ENCODE measurements at regions not wholly inside any gene's neighbourhood (a gene's known extent, or its start where the extent isn't known, plus 50 kb on each side); places are given as distances from the start of the nearest gene placed in this dataset.
A peak's percentile ranks its signal among the peaks of the same experiment; 100 is the strongest.

- H3K27ac ChIP-seq (ENCODE audit: low read depth in 2 of 2, low read length in 2 of 2): no peak overlapping the region
- H3K27me3 ChIP-seq (ENCODE audit: control insufficient read depth, insufficient read depth, low read length): no peaks in the 10 kb centered on the region
- DNase-seq (peak in 4 of 5 donors; percentile 42 to 66 (median 48)), FAIRE-seq (no peak)
- H3K4me1 ChIP-seq (ENCODE audit: control insufficient read depth in 2 of 3, insufficient read depth in 2 of 3, low read depth in 1 of 3, low read length in 3 of 3): no peaks in the 10 kb centered on the region
- intact Hi-C loops (cut with DNase I): no loop called here
- no peak overlapping the region for H3K9ac ChIP-seq (ENCODE audit: low read length in 3 of 3)
- no peak overlapping the region for H3K4me3 ChIP-seq (ENCODE audit: low read length in 3 of 3)
- H3K9me3 ChIP-seq (ENCODE audit: control insufficient read depth in 2 of 3, insufficient read depth in 1 of 3, low read length in 3 of 3): no peaks in the 10 kb centered on the region
- H3K36me3 ChIP-seq (ENCODE audit: control insufficient read depth in 2 of 3, insufficient read depth in 3 of 3, low read length in 3 of 3): no peaks in the 10 kb centered on the region
- no peak for TF ChIP-seq CTCF (IDR thresholded peaks at IDR 0.05; ENCODE audit: borderline replicate concordance, extremely low read depth, insufficient read depth)
Observed at GRCh38 chr11:82527081-82527584, 206.5 kb downstream of the FAM181B start.

- Histone ChIP-seq H3K9me3 (ENCODE audit: control insufficient read depth in 2 of 3, insufficient read depth in 1 of 3, low read length in 3 of 3) (no peaks in the 10 kb centered on the region), H3K27ac (ENCODE audit: low read depth in 2 of 2, low read length in 2 of 2) (no peak overlapping the region), H3K36me3 (ENCODE audit: control insufficient read depth in 2 of 3, insufficient read depth in 3 of 3, low read length in 3 of 3) (no peaks in the 10 kb centered on the region), H3K4me1 (ENCODE audit: control insufficient read depth in 2 of 3, insufficient read depth in 2 of 3, low read depth in 1 of 3, low read length in 3 of 3) (no peaks in the 10 kb centered on the region), H3K27me3 (ENCODE audit: control insufficient read depth, insufficient read depth, low read length) (no peaks in the 10 kb centered on the region), H3K9ac (ENCODE audit: low read length in 3 of 3) (no peak overlapping the region), H3K4me3 (ENCODE audit: low read length in 3 of 3) (no peak overlapping the region)
- no peak for FAIRE-seq
- TF ChIP-seq CTCF (IDR thresholded peaks at IDR 0.05; ENCODE audit: borderline replicate concordance, extremely low read depth, insufficient read depth): no peak
- intact Hi-C loops (cut with DNase I): no loop called here
- DNase-seq: peak in 3 of 5 donors; percentile 29 to 64 (median 56)
Observed at GRCh38 chr11:82523141-82523540, 210.5 kb downstream of the FAM181B start.

GRCh38 chr11:82521427-82521826 is 212.2 kb downstream of the FAM181B start:
- Histone ChIP-seq H3K27ac (ENCODE audit: low read depth in 2 of 2, low read length in 2 of 2) (no peak overlapping the region), H3K4me3 (ENCODE audit: low read length in 3 of 3) (no peak overlapping the region), H3K27me3 (ENCODE audit: control insufficient read depth, insufficient read depth, low read length) (no peaks in the 10 kb centered on the region), H3K36me3 (ENCODE audit: control insufficient read depth in 2 of 3, insufficient read depth in 3 of 3, low read length in 3 of 3) (no peaks in the 10 kb centered on the region), H3K9me3 (ENCODE audit: control insufficient read depth in 2 of 3, insufficient read depth in 1 of 3, low read length in 3 of 3) (no peaks in the 10 kb centered on the region), H3K4me1 (ENCODE audit: control insufficient read depth in 2 of 3, insufficient read depth in 2 of 3, low read depth in 1 of 3, low read length in 3 of 3) (no peaks in the 10 kb centered on the region), H3K9ac (ENCODE audit: low read length in 3 of 3) (no peak overlapping the region)
- intact Hi-C loops (cut with DNase I): no loop called here
- DNase-seq (peak in 1 of 5 donors; percentile 56), FAIRE-seq (no peak)
- no peak for TF ChIP-seq CTCF (IDR thresholded peaks at IDR 0.05; ENCODE audit: borderline replicate concordance, extremely low read depth, insufficient read depth)

GRCh38 chr11:82507288-82507687 is 226.4 kb downstream of the FAM181B start:
- Histone ChIP-seq H3K27me3 (ENCODE audit: control insufficient read depth, insufficient read depth, low read length) (no peaks in the 10 kb centered on the region), H3K4me3 (ENCODE audit: low read length in 3 of 3) (no peak overlapping the region), H3K9me3 (ENCODE audit: control insufficient read depth in 2 of 3, insufficient read depth in 1 of 3, low read length in 3 of 3) (no peaks in the 10 kb centered on the region), H3K4me1 (ENCODE audit: control insufficient read depth in 2 of 3, insufficient read depth in 2 of 3, low read depth in 1 of 3, low read length in 3 of 3) (no peaks in the 10 kb centered on the region), H3K9ac (ENCODE audit: low read length in 3 of 3) (no peak overlapping the region), H3K27ac (ENCODE audit: low read depth in 2 of 2, low read length in 2 of 2) (no peak overlapping the region), H3K36me3 (ENCODE audit: control insufficient read depth in 2 of 3, insufficient read depth in 3 of 3, low read length in 3 of 3) (no peaks in the 10 kb centered on the region)
- no peak for TF ChIP-seq CTCF (IDR thresholded peaks at IDR 0.05; ENCODE audit: borderline replicate concordance, extremely low read depth, insufficient read depth)
- intact Hi-C loops (cut with DNase I): no loop called here
- DNase-seq (no peak), FAIRE-seq (no peak)
